HG02798 (cell line): ENCODE measurements at regions not wholly inside any gene's neighbourhood (a gene's known extent, or its start where the extent isn't known, plus 50 kb on each side); places are given as distances from the start of the nearest gene placed in this dataset.

Source experiments
- ATAC-seq: cut with Tn5 transposase; IDR thresholded peaks from one replicate; pipeline ENCODE4 v1.9.1; 2021; ENCODE audit warnings: mild to moderate bottlenecking; ENCODE audit not compliant: unreplicated experiment, poor library complexity

- ATAC-seq = no peak
Observed at GRCh38 chr11:92845390-92845789, 124.1 kb upstream of the MTNR1B start.

- ATAC-seq = no peak
Observed at GRCh38 chr11:92845805-92846204, 123.6 kb upstream of the MTNR1B start.

- ATAC-seq = no peak
Observed at GRCh38 chr11:92846491-92847125, 122.8 kb upstream of the MTNR1B start.

GRCh38 chr11:92848578-92848977 is 120.9 kb upstream of the MTNR1B start:
- no peak for ATAC-seq

GRCh38 chr11:92850296-92850826 is 119.1 kb upstream of the MTNR1B start:
- no peak for ATAC-seq

GRCh38 chr11:92852229-92852628 is 117.2 kb upstream of the MTNR1B start:
- ATAC-seq = no peak

- ATAC-seq = no peak
Observed at GRCh38 chr11:92852946-92853345, 116.5 kb upstream of the MTNR1B start.

GRCh38 chr11:92854162-92854561 is 115.3 kb upstream of the MTNR1B start:
- ATAC-seq = no peak

- no peak for ATAC-seq
Observed at GRCh38 chr11:92854952-92855351, 114.5 kb upstream of the MTNR1B start.

- ATAC-seq = no peak
Observed at GRCh38 chr11:92855607-92856405, 113.6 kb upstream of the MTNR1B start.

- no peak for ATAC-seq
Observed at GRCh38 chr11:92857407-92857806, 112.0 kb upstream of the MTNR1B start.

GRCh38 chr11:92859156-92859690 is 110.2 kb upstream of the MTNR1B start:
- ATAC-seq = no peak

GRCh38 chr11:92861634-92862033 is 107.8 kb upstream of the MTNR1B start:
- ATAC-seq = no peak

- no peak for ATAC-seq
Observed at GRCh38 chr11:92865352-92865751, 104.1 kb upstream of the MTNR1B start.

- ATAC-seq = no peak
Observed at GRCh38 chr11:92866679-92867282, 102.7 kb upstream of the MTNR1B start.

- ATAC-seq = no peak
Observed at GRCh38 chr11:92867913-92868619, 101.4 kb upstream of the MTNR1B start.

GRCh38 chr11:92869716-92870115 is 99.7 kb upstream of the MTNR1B start:
- ATAC-seq = no peak

GRCh38 chr11:92870196-92870832 is 99.1 kb upstream of the MTNR1B start:
- no peak for ATAC-seq

- no peak for ATAC-seq
Observed at GRCh38 chr11:92873551-92873950, 95.9 kb upstream of the MTNR1B start.

- ATAC-seq = no peak
Observed at GRCh38 chr11:92875473-92875872, 94.0 kb upstream of the MTNR1B start.
